Activated CD8-positive, alpha-beta memory T cell treated with anti-CD3 and anti-CD28 coated beads for 48 hours (primary cell): ENCODE measurements at regions not wholly inside any gene's neighbourhood (a gene's known extent, or its start where the extent isn't known, plus 50 kb on each side); places are given as distances from the start of the nearest gene placed in this dataset.
"Not testable (repeated sequence)": the region's sequence is repeated elsewhere in the genome, so short reads cannot be mapped to it uniquely, and the experiment has no call there.

Experiments
- DNase-seq, 3 experiments: peaks; one replicate each; pipeline ENCODE4 v3.0.0-alpha.2; 2020; ENCODE audit warnings: low read depth in 2 of 3, low spot score in 2 of 3

DNA sequence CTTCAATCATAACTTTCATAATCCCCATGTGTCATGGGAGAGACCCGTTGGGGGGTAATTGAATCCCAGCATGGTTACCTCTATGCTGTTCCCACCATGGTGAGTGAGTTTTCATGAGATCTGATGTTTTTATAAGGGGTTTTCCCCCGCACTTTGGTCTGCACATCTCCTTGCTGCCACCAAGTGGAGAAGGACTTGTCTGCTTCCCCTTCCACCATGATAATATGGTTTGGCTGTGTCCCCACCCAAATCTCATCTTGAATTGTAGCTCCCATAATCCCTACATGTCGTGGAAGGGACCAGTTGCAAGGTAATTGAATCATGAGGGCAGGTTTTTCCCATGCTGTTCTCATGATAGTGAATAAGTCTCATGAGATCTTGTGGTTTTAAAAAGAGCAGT lies 524.9 kb downstream of the SLITRK5 start:
- DNase-seq = no peak

DNA sequence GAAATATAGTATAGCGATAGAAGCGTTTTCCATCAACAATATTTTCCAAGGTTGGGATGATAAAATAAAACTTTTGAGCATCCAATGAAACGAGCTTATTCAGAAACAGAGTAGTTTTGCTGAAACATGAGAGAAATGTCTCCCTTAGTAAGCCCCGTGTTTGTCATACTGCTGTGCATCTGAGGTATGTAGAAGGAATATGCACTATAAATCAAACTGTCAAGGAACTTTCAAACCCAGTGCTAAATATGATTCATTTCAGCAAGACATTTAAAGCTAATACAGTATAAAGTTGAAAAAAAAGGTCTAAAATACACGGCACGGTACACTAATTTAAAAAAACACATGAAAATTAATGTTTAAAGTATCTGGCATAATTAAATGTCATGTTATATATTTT lies 546.2 kb downstream of the SLITRK5 start:
- DNase-seq = no peak

DNA sequence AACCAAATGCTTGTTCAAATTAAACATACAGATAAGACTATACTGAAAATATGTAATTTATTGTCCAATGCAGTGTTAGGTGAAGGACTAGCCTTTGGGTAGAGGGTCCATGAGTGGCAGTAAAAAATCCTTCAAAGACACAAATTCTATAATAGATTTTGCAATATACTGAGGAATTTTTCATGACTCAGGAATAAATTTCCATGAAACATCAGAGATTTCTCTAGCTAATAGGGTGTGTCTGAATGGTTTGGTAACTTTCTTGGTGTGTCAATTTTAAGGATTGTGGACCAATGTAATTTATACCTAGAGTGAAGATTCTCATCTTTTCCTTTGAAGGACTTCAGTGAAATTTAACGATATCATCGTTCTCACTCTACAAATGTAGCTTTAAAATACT lies 546.7 kb downstream of the SLITRK5 start:
- no peak for DNase-seq

- DNase-seq = no peak
Measured at GRCh38 chr13:88223958-88224357, 552.8 kb downstream of the SLITRK5 start.

DNA sequence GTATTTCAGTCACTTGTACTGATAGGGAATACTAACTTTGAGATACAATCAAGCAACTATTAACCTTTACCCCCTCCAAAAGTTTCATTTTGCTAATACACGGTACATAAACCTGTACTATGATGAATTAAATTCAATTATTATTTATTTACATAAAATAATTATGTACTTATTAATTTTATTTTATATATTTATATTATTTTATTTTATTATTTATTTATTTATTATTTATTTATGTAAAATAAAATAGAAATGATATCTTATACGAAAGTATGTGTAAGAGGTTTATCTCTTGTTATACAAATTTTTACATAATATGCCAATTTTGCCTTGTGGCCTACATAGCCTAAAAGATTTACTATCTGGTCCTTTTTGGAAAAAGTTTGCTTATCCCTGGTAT lies 564.3 kb downstream of the SLITRK5 start:
- no peak for DNase-seq

GRCh38 chr13:88246239-88246638 lies 575.1 kb downstream of the SLITRK5 start:
- no peak for DNase-seq

DNA sequence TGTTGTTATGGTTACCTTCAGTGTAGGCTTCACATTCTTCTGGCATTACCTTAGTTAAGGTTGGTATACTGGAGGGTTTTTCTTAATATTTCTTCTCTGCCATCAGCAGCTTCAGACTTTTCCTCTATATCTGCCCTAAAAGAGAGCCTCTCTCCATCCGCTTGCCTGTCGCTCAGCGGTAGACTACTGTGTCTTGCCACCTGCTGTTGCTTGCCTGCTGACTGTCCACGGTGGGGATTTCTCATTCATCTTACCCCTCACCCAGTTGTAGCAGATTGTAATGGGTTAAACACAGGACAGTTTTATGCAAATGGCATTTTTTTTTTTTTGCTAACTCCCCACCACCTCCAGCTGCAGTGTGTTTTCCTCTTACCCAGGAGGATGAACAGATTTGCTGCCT lies 577.2 kb downstream of the SLITRK5 start:
- DNase-seq = no peak

GRCh38 chr13:88257706-88258105 lies 586.5 kb downstream of the SLITRK5 start:
- no peak for DNase-seq

DNA sequence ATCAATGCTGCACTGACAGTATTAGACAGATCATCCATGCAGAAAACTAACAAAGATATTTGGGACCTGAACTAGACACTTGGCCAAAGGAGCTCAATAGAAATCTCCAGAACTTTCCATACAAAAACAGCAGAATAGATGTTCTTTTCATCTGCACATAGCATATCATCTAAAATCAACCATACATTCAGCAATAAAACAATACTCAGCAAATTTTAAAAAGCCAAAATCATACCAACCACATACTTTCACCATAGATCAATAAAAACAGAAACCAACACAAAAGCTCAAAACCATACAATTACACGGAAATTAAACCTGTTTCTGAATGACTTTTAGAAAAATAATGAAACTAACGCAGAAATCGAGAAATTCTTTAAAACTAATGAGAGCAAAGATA lies 592.6 kb downstream of the SLITRK5 start:
- no peak for DNase-seq

- no peak for DNase-seq
Measured at GRCh38 chr13:88281841-88282240, 610.7 kb downstream of the SLITRK5 start.

GRCh38 chr13:88285329-88285728 lies 614.2 kb downstream of the SLITRK5 start:
- no peak for DNase-seq

GRCh38 chr13:88288326-88288725 lies 617.2 kb downstream of the SLITRK5 start:
- no peak for DNase-seq

- DNase-seq = not testable (repeated sequence)
Measured at GRCh38 chr13:88291731-88292130, 620.6 kb downstream of the SLITRK5 start.

DNA sequence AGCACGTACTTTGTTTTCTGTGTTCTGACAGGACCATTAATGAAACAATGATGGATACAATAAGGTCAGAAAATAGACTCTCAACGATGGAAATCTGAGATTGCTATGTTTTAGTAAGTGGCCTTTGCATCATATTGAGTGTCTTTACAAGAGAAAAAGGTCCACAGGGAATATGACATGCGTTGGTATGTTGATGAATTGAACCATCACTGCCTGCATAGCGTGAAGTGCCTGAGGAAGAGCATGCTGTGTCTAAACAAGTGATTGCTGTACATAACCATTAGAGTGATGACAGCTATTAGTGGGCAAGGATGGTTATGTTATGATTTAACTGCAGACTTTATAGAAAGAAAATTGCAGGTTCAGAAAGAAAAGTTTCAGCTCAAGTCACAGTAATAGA lies 623.2 kb downstream of the SLITRK5 start:
- no peak for DNase-seq

DNA sequence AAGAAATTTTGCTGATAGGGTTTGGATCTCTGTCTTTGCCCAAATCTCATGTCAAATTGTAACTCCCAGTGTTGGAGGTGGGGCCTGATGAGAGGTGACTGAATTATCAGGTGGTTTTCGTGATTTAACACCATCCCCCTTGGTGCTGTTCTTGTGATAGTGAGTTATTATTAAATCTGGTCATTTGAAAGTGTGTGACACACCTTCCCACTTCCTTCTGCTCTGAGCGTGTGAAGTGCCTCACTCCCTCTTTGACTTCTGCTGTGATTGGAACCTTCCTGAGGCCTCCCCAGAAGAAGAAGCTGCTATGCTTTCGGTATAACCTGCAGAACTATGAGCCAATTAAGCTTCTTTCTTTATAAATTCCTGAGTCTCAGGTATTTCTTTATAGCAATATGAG lies 632.0 kb downstream of the SLITRK5 start:
- DNase-seq = no peak

DNA sequence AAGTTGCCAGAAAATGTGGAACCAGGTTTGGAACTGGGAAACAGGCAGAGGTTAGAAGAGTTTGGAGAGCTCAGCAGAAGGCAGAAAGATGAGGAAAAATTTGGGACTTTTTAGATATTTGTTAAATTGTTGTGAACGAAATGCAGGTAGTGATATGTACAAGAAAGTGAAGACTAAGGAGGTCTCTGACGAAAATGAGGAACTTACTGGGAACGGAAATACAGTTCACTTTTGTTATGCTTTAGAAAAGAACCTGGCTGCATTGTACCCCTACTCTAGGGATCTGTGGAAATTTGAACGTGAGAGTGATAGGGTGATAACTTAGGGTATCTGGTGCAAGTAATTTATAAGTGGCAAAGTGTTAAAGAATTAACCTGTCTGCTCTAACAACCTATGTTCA lies 632.4 kb downstream of the SLITRK5 start:
- no peak for DNase-seq

DNA sequence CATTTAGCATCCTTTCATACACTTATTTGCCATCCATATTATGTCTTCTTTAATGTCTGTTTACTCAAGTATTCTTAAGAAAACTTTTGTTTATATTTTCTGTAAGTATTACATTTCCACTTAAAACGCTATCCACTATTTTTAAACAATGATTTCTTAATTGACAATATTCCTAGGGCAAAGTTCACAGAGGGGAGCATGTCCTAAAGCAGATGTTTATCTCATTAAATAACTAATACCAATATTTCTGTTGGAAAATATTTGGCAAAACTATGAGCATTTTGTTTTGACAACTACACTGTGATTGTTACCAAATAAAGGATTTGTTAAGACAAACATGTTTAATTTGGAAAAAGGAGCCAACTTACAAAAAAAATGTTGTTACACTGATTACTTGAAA lies 643.3 kb downstream of the SLITRK5 start:
- no peak for DNase-seq

- DNase-seq = no peak
Measured at GRCh38 chr13:88329066-88329465, 657.9 kb downstream of the SLITRK5 start.

DNA sequence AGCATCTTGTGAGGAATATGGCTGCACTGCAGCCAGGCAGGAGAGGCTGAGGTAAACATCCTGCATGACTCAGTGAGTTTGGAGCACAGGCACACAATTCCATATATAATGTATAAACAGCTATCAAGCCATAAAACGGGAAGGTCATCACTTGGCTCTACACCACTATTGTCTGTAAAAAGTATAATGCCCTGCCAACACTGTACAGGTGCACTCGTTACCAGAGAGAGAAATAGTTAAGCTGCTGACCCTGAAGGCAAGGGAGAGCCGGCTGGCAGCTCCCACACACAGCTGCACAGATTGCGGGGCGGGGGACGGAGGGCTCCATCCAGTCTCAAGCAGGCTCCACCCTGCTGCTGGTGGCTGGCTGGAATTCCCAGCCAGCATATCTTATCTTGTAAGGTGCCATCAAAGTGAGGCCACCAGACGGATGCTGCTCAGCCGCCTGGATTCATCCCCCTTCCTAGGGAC lies 668.1 kb downstream of the SLITRK5 start:
- no peak for DNase-seq

DNA sequence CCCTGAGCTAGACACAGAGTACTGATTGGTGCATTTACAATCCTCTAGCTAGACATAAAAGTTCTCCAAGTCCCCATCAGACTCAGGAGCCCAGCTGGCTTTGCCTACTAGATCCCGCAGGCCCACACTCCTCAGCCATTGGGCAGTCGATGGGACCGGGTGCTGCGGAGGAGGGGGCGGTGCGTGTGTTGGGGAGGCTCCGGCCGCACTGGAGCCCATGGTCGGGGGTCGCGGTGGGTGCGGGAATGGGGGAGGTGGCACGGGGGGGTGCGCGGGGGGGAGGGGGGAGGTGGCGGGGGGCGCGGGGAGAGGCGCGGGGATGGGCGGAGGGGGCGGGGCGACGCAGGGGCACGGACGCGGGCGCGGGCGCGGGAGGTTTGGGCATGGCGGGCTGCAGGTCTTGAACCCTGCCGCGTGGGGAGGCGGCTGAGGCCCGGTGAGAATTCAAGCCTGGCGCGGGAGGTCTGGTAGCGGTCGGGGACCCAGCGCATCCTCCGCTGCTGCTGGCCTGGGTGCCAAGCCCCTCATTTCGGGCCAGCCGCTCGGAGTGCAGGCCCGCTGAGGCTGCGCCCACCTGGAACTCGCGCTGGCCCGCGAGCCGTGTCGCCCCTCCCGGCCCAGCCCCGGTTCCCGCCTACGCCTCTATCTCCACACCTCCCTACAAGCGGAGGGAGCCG lies 674.1 kb downstream of the SLITRK5 start:
- DNase-seq = no peak

DNA sequence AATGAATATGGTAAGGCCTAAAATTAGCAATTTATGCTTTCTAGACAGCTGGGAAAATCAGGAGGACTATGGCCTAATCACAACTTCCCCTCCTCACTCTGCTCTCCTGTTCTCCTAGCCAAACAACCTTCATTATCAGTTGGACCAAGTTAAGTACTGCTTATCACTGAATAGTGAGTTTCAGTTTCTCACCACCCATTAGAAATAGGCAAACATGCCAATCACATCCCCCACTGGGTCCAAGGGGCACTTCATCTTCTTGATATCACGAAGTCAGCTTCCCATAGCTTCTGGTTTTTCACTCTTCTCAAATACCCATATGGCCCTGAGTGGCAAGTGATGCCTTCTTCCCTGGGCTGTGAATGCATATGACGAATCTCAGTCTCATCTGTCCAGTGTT lies 689.6 kb downstream of the SLITRK5 start:
- no peak for DNase-seq

GRCh38 chr13:88369866-88370265 lies 698.7 kb downstream of the SLITRK5 start:
- no peak for DNase-seq

GRCh38 chr13:88376760-88377388 lies 705.7 kb downstream of the SLITRK5 start:
- DNase-seq = no peak
